ENCODE measurements at regions not wholly inside any gene's neighbourhood (a gene's known extent, or its start where the extent isn't known, plus 50 kb on each side); places are given as distances from the start of the nearest gene placed in this dataset.

GRCh38 chr18:40607542-40608148 is 1347.4 kb upstream of the PIK3C3 start:
- Histone ChIP-seq H3K36me3 (no peaks in the 10 kb centered on the region), H3K9me3 (no peaks in the 10 kb centered on the region), H3K4me3 (no peak overlapping the region), H3K4me1 (no peaks in the 10 kb centered on the region), H3K27me3 (no peaks in the 10 kb centered on the region), H3K27ac (no peak overlapping the region)
- no peak for ATAC-seq (ENCODE audit: low FRiP score in 2 of 2)
- no peak for DNase-seq
- WGBS, 2 donors: 60 to 61% methylated on average over 5 to 6 of the region's 6 CpGs
- TF ChIP-seq POLR2AphosphoS5 (IDR thresholded peaks at IDR 0.05): no peak
- TF ChIP-seq, protein P1, sequence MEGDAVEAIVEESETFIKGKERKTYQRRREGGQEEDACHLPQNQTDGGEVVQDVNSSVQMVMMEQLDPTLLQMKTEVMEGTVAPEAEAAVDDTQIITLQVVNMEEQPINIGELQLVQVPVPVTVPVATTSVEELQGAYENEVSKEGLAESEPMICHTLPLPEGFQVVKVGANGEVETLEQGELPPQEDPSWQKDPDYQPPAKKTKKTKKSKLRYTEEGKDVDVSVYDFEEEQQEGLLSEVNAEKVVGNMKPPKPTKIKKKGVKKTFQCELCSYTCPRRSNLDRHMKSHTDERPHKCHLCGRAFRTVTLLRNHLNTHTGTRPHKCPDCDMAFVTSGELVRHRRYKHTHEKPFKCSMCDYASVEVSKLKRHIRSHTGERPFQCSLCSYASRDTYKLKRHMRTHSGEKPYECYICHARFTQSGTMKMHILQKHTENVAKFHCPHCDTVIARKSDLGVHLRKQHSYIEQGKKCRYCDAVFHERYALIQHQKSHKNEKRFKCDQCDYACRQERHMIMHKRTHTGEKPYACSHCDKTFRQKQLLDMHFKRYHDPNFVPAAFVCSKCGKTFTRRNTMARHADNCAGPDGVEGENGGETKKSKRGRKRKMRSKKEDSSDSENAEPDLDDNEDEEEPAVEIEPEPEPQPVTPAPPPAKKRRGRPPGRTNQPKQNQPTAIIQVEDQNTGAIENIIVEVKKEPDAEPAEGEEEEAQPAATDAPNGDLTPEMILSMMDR (IDR thresholded peaks at IDR 0.05): no peak
- no peak for TF ChIP-seq EP300 (IDR thresholded peaks at IDR 0.05)
- no peak for TF ChIP-seq POLR2A (IDR thresholded peaks at IDR 0.05)

DNA sequence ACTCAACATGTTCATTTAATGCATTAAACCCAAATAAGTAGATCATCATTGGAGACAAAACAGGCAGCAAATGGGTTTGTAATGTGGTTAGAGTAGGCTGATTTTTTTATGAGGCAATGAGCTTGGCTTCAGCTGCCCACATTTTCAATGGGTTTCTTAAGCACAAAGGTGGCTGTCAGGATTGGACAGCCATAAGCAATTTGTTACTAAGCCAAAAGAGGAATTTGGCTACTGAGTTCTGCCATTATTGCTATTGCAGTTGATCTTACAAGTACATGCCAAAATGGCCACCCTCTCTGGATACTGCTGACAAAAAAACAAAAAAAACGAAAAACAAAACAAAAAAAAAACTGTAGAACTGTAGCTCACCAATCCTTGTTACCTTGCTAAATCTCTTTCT is 1348.0 kb upstream of the PIK3C3 start:
- Histone ChIP-seq H3K27me3 (no peaks in the 10 kb centered on the region), H3K9me3 (no peaks in the 10 kb centered on the region), H3K36me3 (no peaks in the 10 kb centered on the region), H3K27ac (no peak overlapping the region), H3K4me1 (no peaks in the 10 kb centered on the region), H3K4me3 (no peak overlapping the region)
- DNase-seq: no peak
- ATAC-seq (ENCODE audit: low FRiP score in 2 of 2): no peak
- WGBS, 2 donors: 43 to 53% methylated on average over 1 of the region's 1 CpG
- no peak for TF ChIP-seq EP300 (IDR thresholded peaks at IDR 0.05)
- no peak for TF ChIP-seq POLR2A (IDR thresholded peaks at IDR 0.05)
- no peak for TF ChIP-seq POLR2AphosphoS5 (IDR thresholded peaks at IDR 0.05)
- TF ChIP-seq, protein P1 (IDR thresholded peaks at IDR 0.05): no peak

DNA sequence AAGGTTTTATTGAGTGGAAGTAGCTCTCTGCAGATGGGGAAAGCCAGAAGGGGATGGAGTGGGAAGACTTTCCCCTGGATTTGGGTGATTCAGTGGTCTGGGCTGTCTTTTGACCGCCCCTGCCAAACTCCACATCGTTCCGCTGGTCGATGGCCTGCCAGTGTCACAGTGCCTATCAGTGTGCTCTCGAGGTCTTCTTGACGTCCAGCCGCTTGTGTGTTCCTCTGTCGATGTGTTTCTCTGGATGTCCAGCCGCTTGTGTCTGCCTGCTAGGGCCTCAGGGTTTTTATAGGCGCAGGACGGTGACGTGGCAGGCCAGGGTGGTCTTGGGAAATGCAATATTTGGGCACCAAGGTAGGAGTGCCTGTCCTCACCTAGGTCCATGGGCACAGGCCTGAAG is 1371.4 kb upstream of the PIK3C3 start:
- no peak overlapping the region for H3K27ac ChIP-seq
- no peaks in the 10 kb centered on the region for H3K9me3 ChIP-seq
- no peaks in the 10 kb centered on the region for H3K4me1 ChIP-seq
- ATAC-seq (ENCODE audit: low FRiP score in 2 of 2) (no peak), DNase-seq (no peak)
- H3K27me3 ChIP-seq: no peaks in the 10 kb centered on the region
- WGBS, 2 donors: 81 to 88% methylated on average over 12 of the region's 12 CpGs
- no peak overlapping the region for H3K4me3 ChIP-seq
- no peaks in the 10 kb centered on the region for H3K36me3 ChIP-seq
- TF ChIP-seq POLR2A (IDR thresholded peaks at IDR 0.05): no peak
- no peak for TF ChIP-seq EP300 (IDR thresholded peaks at IDR 0.05)
- TF ChIP-seq, protein P1 (IDR thresholded peaks at IDR 0.05): no peak
- no peak for TF ChIP-seq POLR2AphosphoS5 (IDR thresholded peaks at IDR 0.05)

- no peak for ATAC-seq (ENCODE audit: low FRiP score in 2 of 2)
- H3K4me3 ChIP-seq: no peak overlapping the region
- H3K27ac ChIP-seq: no peak overlapping the region
- H3K9me3 ChIP-seq: no peaks in the 10 kb centered on the region
- no peaks in the 10 kb centered on the region for H3K4me1 ChIP-seq
- no peak for DNase-seq
- H3K36me3 ChIP-seq: no peaks in the 10 kb centered on the region
- 86 to 88% methylated on average over 1 of the region's 1 CpG for WGBS, 2 donors
- TF ChIP-seq POLR2A (IDR thresholded peaks at IDR 0.05) (no peak), POLR2AphosphoS5 (IDR thresholded peaks at IDR 0.05) (no peak), EP300 (IDR thresholded peaks at IDR 0.05) (no peak)
- TF ChIP-seq, protein P1 (IDR thresholded peaks at IDR 0.05): no peak
- H3K27me3 ChIP-seq: no peaks in the 10 kb centered on the region
Measured at GRCh38 chr18:40582105-40582504, 1372.9 kb upstream of the PIK3C3 start.

GRCh38 chr18:40577981-40578365 is 1377.1 kb upstream of the PIK3C3 start:
- Histone ChIP-seq H3K27me3 (no peaks in the 10 kb centered on the region), H3K36me3 (no peaks in the 10 kb centered on the region), H3K9me3 (no peaks in the 10 kb centered on the region), H3K27ac (no peak overlapping the region), H3K4me1 (no peaks in the 10 kb centered on the region), H3K4me3 (no peak overlapping the region)
- no peak for DNase-seq
- no peak for ATAC-seq (ENCODE audit: low FRiP score in 2 of 2)
- 30 to 45% methylated on average over 4 of the region's 4 CpGs for WGBS, 2 donors
- TF ChIP-seq, protein P1 (IDR thresholded peaks at IDR 0.05): no peak
- no peak for TF ChIP-seq POLR2A (IDR thresholded peaks at IDR 0.05)
- TF ChIP-seq EP300 (IDR thresholded peaks at IDR 0.05): no peak
- no peak for TF ChIP-seq POLR2AphosphoS5 (IDR thresholded peaks at IDR 0.05)
